Activated T-helper 1 cell treated with anti-CD3 and anti-CD28 coated beads, Interleukin-12 subunit alpha, Interleukin-12 subunit beta, Interleukin-2, Interleukin-4 antibody, amounts not matched to agents 30 ng/mL and 10 ng/mL and 1 ng/mL, durations not matched to agents 14 hours and 24 hours and 36 hours (primary cell): ENCODE measurements at regions not wholly inside any gene's neighbourhood (a gene's known extent, or its start where the extent isn't known, plus 50 kb on each side); places are given as distances from the start of the nearest gene placed in this dataset.
"Not testable (repeated sequence)": the region's sequence is repeated elsewhere in the genome, so short reads cannot be mapped to it uniquely, and the experiment has no call there.

Experiments
- DNase-seq: peaks from one replicate; pipeline ENCODE4 v3.0.0; 2021; ENCODE audit warnings: low spot score
- H3K27ac Mint-ChIP-seq: one replicate; pipeline ENCODE4 v1.8.0; 2021; ENCODE audit warnings: mild to moderate bottlenecking, mixed read lengths
- H3K27me3 Mint-ChIP-seq: one replicate; pipeline ENCODE4 v1.8.0; 2022; ENCODE audit warnings: mild to moderate bottlenecking, moderate library complexity, mixed read lengths; ENCODE audit not compliant: insufficient read depth
- H3K36me3 Mint-ChIP-seq: one replicate; pipeline ENCODE4 v1.8.0; 2021; ENCODE audit warnings: low read depth, mixed read lengths
- H3K4me1 Mint-ChIP-seq: one replicate; pipeline ENCODE4 v1.8.0; 2021; ENCODE audit warnings: low read depth, mixed read lengths
- H3K4me3 Mint-ChIP-seq: one replicate; pipeline ENCODE4 v1.8.0; 2021; ENCODE audit warnings: mild to moderate bottlenecking, moderate library complexity, mixed read lengths
- H3K9me3 Mint-ChIP-seq: one replicate; pipeline ENCODE4 v1.8.0; 2021; ENCODE audit warnings: mixed read lengths
- intact Hi-C: fragments of 100-400 bp; cut with micrococcal nuclease; formaldehyde crosslinking; loops from one replicate; pipeline ENCODE4 v1.15.1; 2024

DNA sequence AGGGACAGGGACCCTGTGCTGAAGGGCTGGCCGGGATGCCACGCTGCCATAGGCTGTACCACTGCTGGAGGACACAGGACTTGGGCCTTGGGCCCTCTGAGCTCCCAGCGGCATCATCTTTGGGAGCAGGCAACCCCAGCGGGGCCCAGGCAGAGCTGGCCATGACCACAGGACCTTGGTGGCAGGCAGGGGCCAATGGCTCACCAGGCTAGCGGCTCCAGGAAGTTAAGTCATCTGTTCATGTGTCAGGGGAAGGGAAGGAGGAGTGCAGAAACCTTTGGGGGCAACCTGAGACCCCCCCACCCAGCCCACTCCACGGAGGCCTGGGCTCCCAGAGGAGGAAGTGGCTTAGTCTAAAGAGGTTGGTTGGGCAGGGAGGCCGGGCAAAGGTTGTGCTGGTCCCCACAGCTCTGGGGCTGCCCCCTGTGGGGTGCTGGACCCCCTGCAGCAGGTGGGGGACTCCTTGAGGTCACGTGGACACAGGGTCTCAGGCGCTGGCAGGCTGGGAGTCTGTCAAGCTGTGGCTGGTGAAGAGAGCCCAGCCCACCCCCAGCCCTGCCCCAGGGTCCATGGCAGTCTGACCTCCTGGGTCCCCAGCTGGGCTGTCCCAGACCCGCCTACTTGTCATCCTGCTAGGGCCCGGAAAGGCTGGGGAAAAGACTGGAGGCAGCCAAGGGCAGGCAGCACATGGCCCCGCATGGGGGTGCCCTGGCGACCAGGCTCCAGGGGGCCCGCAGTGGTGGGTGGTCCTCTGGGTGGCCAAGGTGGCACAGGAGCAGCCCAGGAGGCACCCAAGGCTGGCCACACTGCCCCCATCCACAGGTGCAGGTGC is 184.3 kb downstream of the IGLL1 start:
- DNase-seq = no peak
- intact Hi-C loops = no loop called here
- H3K27me3 Mint-ChIP-seq = no peaks in the 10 kb centered on the region
- H3K4me3 Mint-ChIP-seq = no peak overlapping the region
- no peaks in the 10 kb centered on the region for H3K36me3 Mint-ChIP-seq
- no peaks in the 10 kb centered on the region for H3K9me3 Mint-ChIP-seq
- H3K27ac Mint-ChIP-seq = no peak overlapping the region
- H3K4me1 Mint-ChIP-seq = no peaks in the 10 kb centered on the region

GRCh38 chr22:23394525-23395326 is 185.4 kb downstream of the IGLL1 start:
- Mint-ChIP-seq H3K4me3 (no peak overlapping the region), H3K27ac (no peak overlapping the region), H3K9me3 (no peaks in the 10 kb centered on the region), H3K27me3 (no peaks in the 10 kb centered on the region), H3K4me1 (no peaks in the 10 kb centered on the region), H3K36me3 (no peaks in the 10 kb centered on the region)
- DNase-seq = no peak
- intact Hi-C loops = loop anchor here (5.0 kb wide), 1 partner anchor 458 kb away; no protein-coding TSS in a partner anchor

- H3K4me3 Mint-ChIP-seq = no peak overlapping the region
- DNase-seq = no peak
- no peaks in the 10 kb centered on the region for H3K4me1 Mint-ChIP-seq
- no peaks in the 10 kb centered on the region for H3K36me3 Mint-ChIP-seq
- H3K27me3 Mint-ChIP-seq = no peaks in the 10 kb centered on the region
- H3K9me3 Mint-ChIP-seq = no peaks in the 10 kb centered on the region
- no peak overlapping the region for H3K27ac Mint-ChIP-seq
- intact Hi-C loops = loop anchor here (5.0 kb wide), 1 partner anchor 458 kb away; no protein-coding TSS in a partner anchor
These were observed 186.3 kb downstream of the IGLL1 start for GRCh38 chr22:23393721-23394320.

GRCh38 chr22:23393199-23393598 is 186.9 kb downstream of the IGLL1 start:
- not testable (repeated sequence) for H3K27me3 Mint-ChIP-seq, H3K36me3 Mint-ChIP-seq, H3K9me3 Mint-ChIP-seq, H3K4me1 Mint-ChIP-seq, H3K4me3 Mint-ChIP-seq, DNase-seq, H3K27ac Mint-ChIP-seq
- intact Hi-C loops = loop anchor here (5.0 kb wide), 1 partner anchor 459 kb away; no protein-coding TSS in a partner anchor

GRCh38 chr22:23392420-23393121 is 187.5 kb downstream of the IGLL1 start:
- H3K4me3 Mint-ChIP-seq = no peak overlapping the region

DNA sequence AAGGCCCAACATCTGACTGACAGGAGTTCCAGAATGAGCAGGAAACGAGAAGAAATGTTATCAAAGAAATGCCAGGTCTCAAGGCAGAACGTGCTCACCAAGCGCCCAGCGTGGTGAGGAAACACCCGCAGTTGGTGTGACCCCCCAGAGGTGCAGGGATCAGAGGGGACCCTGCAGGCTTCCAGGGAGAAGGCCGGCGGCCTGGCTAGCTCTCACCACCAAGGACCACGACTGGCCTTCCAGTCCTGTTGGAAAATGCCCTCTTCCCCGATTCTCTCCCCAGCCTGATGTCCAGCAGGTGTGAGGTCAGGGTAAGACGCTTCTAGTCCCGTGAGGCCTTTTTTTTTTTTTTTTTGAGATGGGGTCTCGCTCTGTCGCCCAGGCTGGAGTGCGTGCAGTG is 189.1 kb downstream of the IGLL1 start:
- Mint-ChIP-seq H3K36me3 (no peaks in the 10 kb centered on the region), H3K4me3 (no peak overlapping the region), H3K27me3 (no peaks in the 10 kb centered on the region), H3K27ac (no peak overlapping the region), H3K9me3 (no peaks in the 10 kb centered on the region), H3K4me1 (no peaks in the 10 kb centered on the region)
- intact Hi-C loops = loop anchor here (5.0 kb wide), 1 partner anchor 461 kb away; no protein-coding TSS in a partner anchor
- no peak for DNase-seq

More at GRCh38 chr22:23392420-23393121, 187.5 kb downstream of the IGLL1 start:
- no peaks in the 10 kb centered on the region for H3K36me3 Mint-ChIP-seq
- DNase-seq = no peak
- intact Hi-C loops = loop anchor here (5.0 kb wide), 1 partner anchor 460 kb away; no protein-coding TSS in a partner anchor
- no peaks in the 10 kb centered on the region for H3K27me3 Mint-ChIP-seq
- no peaks in the 10 kb centered on the region for H3K9me3 Mint-ChIP-seq
- no peak overlapping the region for H3K27ac Mint-ChIP-seq
- H3K4me1 Mint-ChIP-seq = no peaks in the 10 kb centered on the region

GRCh38 chr22:23389271-23390071 is 190.6 kb downstream of the IGLL1 start:
- Mint-ChIP-seq H3K27ac (no peak overlapping the region), H3K4me3 (no peak overlapping the region), H3K9me3 (no peaks in the 10 kb centered on the region), H3K4me1 (no peaks in the 10 kb centered on the region), H3K27me3 (no peaks in the 10 kb centered on the region), H3K36me3 (no peaks in the 10 kb centered on the region)
- intact Hi-C loops = loop anchor here (5.0 kb wide), 1 partner anchor 463 kb away; no protein-coding TSS in a partner anchor
- no peak for DNase-seq

- Mint-ChIP-seq H3K36me3 (no peaks in the 10 kb centered on the region), H3K4me1 (no peaks in the 10 kb centered on the region), H3K4me3 (no peak overlapping the region), H3K9me3 (no peaks in the 10 kb centered on the region), H3K27ac (no peak overlapping the region), H3K27me3 (no peaks in the 10 kb centered on the region)
- intact Hi-C loops = no loop called here
- DNase-seq = no peak
These were observed 191.6 kb downstream of the IGLL1 start for GRCh38 chr22:23388517-23388890.

- H3K4me1 Mint-ChIP-seq = no peaks in the 10 kb centered on the region
- no peak for DNase-seq
- H3K9me3 Mint-ChIP-seq = no peaks in the 10 kb centered on the region
- intact Hi-C loops = no loop called here
- H3K4me3 Mint-ChIP-seq = no peak overlapping the region
- no peak overlapping the region for H3K27ac Mint-ChIP-seq
- no peaks in the 10 kb centered on the region for H3K27me3 Mint-ChIP-seq
- H3K36me3 Mint-ChIP-seq = no peaks in the 10 kb centered on the region
These were observed 192.1 kb downstream of the IGLL1 start for GRCh38 chr22:23387827-23388516.

- no peak for DNase-seq
- no peak overlapping the region for H3K4me3 Mint-ChIP-seq
- intact Hi-C loops = loop anchor here (1.0 kb wide), 3 partner anchors 72 to 428 kb away; no protein-coding TSS in a partner anchor
- no peaks in the 10 kb centered on the region for H3K36me3 Mint-ChIP-seq
- H3K4me1 Mint-ChIP-seq = no peaks in the 10 kb centered on the region
- no peak overlapping the region for H3K27ac Mint-ChIP-seq
- no peaks in the 10 kb centered on the region for H3K9me3 Mint-ChIP-seq
- H3K27me3 Mint-ChIP-seq = no peaks in the 10 kb centered on the region
These were observed 193.1 kb downstream of the IGLL1 start for GRCh38 chr22:23386822-23387580.
